Gastroesophageal sphincter (tissue), 4 donors: ENCODE measurements at regions not wholly inside any gene's neighbourhood (a gene's known extent, or its start where the extent isn't known, plus 50 kb on each side); places are given as distances from the start of the nearest gene placed in this dataset.

Experiments
- ATAC-seq: fragments of 150-250 bp; one replicate; pipeline ENCODE4 v1.9.1; 2016; ENCODE audit warnings: mild to moderate bottlenecking, moderate library complexity
- H3K27ac ChIP-seq, 4 donors: fragments of 200-600 bp; sonication (generic) in 3 of 4; 1 replicate in 3 of 4; 2 replicates in 1 of 4; pipeline ENCODE4 v1.5.1; 2016 to 2019
- H3K27me3 ChIP-seq: fragments of 200-600 bp; sonication (generic); one replicate; pipeline ENCODE4 v1.5.1; 2019
- H3K36me3 ChIP-seq, 2 donors: fragments of 200-600 bp; sonication (generic); one replicate each; pipeline ENCODE4 v1.5.1; 2019; ENCODE audit warnings: control low read depth in 1 of 2
- H3K4me1 ChIP-seq, 3 donors: fragments of 200-600 bp; sonication (generic); 1 replicate in 2 of 3; 2 replicates in 1 of 3; pipeline ENCODE4 v1.5.1; 2016 to 2019; ENCODE audit warnings: control low read depth in 2 of 3
- H3K4me3 ChIP-seq, 2 donors: fragments of 200-600 bp; sonication (generic); one replicate each; pipeline ENCODE4 v1.5.1; 2019; ENCODE audit warnings: mild to moderate bottlenecking in 1 of 2, moderate library complexity in 1 of 2
- H3K9me3 ChIP-seq, 3 donors: fragments of 200-600 bp; sonication (generic); one replicate each; pipeline ENCODE4 v1.5.1; 2017 to 2019; ENCODE audit warnings: control low read depth in 2 of 3
- EP300 ChIP-seq: sonication (generic); formaldehyde crosslinking; IDR thresholded peaks from one replicate; pipeline ENCODE4 v1.6.1; 2017; ENCODE audit warnings: antibody characterized with exemption, mild to moderate bottlenecking
- POLR2A ChIP-seq, 2 donors: fragments of 450-650 bp; IDR thresholded peaks; one replicate each; pipeline ENCODE4 v1.6.1; 2017; ENCODE audit warnings: antibody characterized with exemption in 2 of 2, mild to moderate bottlenecking in 2 of 2, moderate library complexity in 1 of 2
- POLR2AphosphoS5 ChIP-seq: sonication (generic); formaldehyde crosslinking; IDR thresholded peaks from one replicate; pipeline ENCODE4 v1.6.1; 2017; ENCODE audit warnings: antibody characterized with exemption
- WGBS, 2 donors: methylation state at CpG; one replicate each; pipeline ENCODE4 v1.1.5; 2018; ENCODE audit warnings: low coverage in 1 of 2; 5-methylcytosine and 5-hydroxymethylcytosine counted together
- TF ChIP-seq, protein P1 (sequence below), 4 experiments: fragments of 200-600 bp in 2 of 4; fragments of 450-650 bp in 2 of 4; sonication (generic) in 1 of 4; IDR thresholded peaks; one replicate each; pipeline ENCODE4 v1.5.1; 2017 to 2019; ENCODE audit warnings: antibody characterized with exemption in 4 of 4, mild to moderate bottlenecking in 2 of 4, moderate library complexity in 2 of 4

DNA sequence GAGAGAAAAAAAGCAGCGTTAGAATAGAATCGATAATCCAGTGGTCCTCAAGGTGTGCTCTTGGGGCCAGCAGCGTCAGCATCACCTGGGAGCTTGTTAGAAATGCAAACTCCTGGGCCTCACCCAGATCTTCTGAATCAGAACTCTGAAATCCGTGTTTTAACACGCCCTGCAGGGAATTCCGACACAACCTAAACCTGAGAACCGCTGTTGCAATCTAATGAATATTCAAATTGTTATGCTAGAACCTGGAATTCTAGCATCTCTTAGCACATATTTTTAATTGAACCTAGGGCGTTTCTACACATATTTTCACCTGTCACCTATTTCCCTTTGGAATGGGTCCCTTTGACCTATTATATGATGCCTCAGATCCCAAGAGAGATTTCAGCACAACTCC, 175.7 kb downstream of the PSMG1 start:
- 70 to 75% methylated on average over 8 of the region's 8 CpGs for WGBS, 2 donors
- H3K4me3 ChIP-seq = no peak overlapping the region
- no peaks in the 10 kb centered on the region for H3K36me3 ChIP-seq
- TF ChIP-seq EP300 = no peak
- no peak for TF ChIP-seq POLR2AphosphoS5
- TF ChIP-seq, protein P1, sequence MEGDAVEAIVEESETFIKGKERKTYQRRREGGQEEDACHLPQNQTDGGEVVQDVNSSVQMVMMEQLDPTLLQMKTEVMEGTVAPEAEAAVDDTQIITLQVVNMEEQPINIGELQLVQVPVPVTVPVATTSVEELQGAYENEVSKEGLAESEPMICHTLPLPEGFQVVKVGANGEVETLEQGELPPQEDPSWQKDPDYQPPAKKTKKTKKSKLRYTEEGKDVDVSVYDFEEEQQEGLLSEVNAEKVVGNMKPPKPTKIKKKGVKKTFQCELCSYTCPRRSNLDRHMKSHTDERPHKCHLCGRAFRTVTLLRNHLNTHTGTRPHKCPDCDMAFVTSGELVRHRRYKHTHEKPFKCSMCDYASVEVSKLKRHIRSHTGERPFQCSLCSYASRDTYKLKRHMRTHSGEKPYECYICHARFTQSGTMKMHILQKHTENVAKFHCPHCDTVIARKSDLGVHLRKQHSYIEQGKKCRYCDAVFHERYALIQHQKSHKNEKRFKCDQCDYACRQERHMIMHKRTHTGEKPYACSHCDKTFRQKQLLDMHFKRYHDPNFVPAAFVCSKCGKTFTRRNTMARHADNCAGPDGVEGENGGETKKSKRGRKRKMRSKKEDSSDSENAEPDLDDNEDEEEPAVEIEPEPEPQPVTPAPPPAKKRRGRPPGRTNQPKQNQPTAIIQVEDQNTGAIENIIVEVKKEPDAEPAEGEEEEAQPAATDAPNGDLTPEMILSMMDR (IDR thresholded peaks at IDR 0.05) = no peak
- no peak for TF ChIP-seq POLR2A (IDR thresholded peaks at IDR 0.05)
- no peaks in the 10 kb centered on the region for H3K27me3 ChIP-seq
- peaks cover 0 to 65% (median 10%) of the 10 kb centered on the region in 3 donors for H3K4me1 ChIP-seq
- no peak for ATAC-seq
- peaks cover 0 to 7% (median 0%) of the 10 kb centered on the region in 3 donors for H3K9me3 ChIP-seq
- peak overlapping the region in 3 of 4 donors; percentile 69 to 79 (median 75) for H3K27ac ChIP-seq

DNA sequence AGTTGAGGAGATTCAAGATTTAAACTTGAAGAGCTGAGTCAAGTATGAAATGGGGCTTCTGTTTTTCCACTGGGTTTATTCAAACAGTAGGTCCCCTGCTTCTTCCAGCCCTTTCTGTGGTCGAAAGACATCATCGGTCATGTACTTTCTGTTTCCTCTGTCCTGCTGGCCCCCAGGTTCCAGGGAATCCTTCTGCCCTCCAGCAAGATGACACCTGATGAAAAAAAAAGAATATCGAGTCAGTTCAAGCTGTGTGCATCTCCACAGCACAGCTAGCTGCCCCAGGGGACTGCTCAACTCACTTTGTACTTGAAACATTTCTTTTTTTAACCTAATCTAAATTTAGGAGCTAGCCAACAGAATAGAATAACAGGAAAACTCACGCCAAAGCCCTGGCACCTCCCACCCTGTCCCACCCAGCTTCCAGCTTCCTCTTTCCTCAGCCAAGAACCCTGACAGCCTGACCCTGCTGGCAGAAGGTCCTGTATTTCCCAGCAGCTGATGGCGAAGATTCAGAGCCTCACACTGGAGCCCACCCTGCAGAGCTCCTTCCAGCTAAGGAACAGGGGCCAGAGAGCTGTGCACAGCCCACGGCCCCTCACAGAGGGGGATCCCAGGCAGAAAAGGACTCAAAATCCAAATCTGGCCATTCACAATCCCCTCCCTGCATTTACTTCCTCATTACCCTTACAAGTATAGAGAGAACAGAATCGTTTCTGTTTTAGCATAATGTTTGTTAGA, 176.5 kb downstream of the PSMG1 start:
- H3K27ac ChIP-seq = peak overlapping the region in 3 of 4 donors; percentile 69 to 79 (median 75)
- H3K9me3 ChIP-seq = peaks cover 0 to 7% (median 0%) of the 10 kb centered on the region in 3 donors
- H3K4me3 ChIP-seq = no peak overlapping the region
- peaks cover 0 to 65% (median 10%) of the 10 kb centered on the region in 3 donors for H3K4me1 ChIP-seq
- ATAC-seq = peak; percentile 73
- WGBS, 2 donors = 32 to 54% methylated on average over 7 of the region's 7 CpGs
- H3K27me3 ChIP-seq = no peaks in the 10 kb centered on the region
- no peak for TF ChIP-seq POLR2A (IDR thresholded peaks at IDR 0.05)
- peak; percentile 48 for TF ChIP-seq POLR2AphosphoS5
- H3K36me3 ChIP-seq = no peaks in the 10 kb centered on the region

DNA sequence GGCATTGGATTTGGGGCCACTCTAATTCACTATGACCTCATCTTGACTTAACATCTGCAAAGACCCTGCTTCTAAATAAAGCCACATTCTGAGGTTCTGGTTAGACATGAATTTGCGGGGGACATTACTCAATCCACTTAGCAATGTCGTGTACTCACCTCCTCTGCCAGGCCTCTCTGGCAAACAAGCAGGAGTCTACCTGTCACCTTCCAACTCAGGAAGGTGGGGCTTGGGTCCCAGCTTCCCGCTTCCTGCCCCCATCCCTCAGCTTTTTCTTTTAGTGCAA, 177.8 kb downstream of the PSMG1 start:
- H3K4me3 ChIP-seq = no peak overlapping the region
- H3K9me3 ChIP-seq = peaks cover 0 to 7% (median 0%) of the 10 kb centered on the region in 3 donors
- 64% methylated on average over 3 of the region's 3 CpGs; no CpG with 5 or more reads in 1 of the 2 donors for WGBS, 2 donors
- TF ChIP-seq POLR2AphosphoS5 (no peak), EP300 (no peak), POLR2A (IDR thresholded peaks at IDR 0.05) (no peak)
- TF ChIP-seq, protein P1 (IDR thresholded peaks at IDR 0.05) = no peak
- ATAC-seq = no peak
- no peaks in the 10 kb centered on the region for H3K36me3 ChIP-seq
- H3K27ac ChIP-seq = peak overlapping the region; percentile 7 to 79 (median 76)
- peaks cover 0 to 69% (median 10%) of the 10 kb centered on the region in 3 donors for H3K4me1 ChIP-seq
- H3K27me3 ChIP-seq = no peaks in the 10 kb centered on the region

DNA sequence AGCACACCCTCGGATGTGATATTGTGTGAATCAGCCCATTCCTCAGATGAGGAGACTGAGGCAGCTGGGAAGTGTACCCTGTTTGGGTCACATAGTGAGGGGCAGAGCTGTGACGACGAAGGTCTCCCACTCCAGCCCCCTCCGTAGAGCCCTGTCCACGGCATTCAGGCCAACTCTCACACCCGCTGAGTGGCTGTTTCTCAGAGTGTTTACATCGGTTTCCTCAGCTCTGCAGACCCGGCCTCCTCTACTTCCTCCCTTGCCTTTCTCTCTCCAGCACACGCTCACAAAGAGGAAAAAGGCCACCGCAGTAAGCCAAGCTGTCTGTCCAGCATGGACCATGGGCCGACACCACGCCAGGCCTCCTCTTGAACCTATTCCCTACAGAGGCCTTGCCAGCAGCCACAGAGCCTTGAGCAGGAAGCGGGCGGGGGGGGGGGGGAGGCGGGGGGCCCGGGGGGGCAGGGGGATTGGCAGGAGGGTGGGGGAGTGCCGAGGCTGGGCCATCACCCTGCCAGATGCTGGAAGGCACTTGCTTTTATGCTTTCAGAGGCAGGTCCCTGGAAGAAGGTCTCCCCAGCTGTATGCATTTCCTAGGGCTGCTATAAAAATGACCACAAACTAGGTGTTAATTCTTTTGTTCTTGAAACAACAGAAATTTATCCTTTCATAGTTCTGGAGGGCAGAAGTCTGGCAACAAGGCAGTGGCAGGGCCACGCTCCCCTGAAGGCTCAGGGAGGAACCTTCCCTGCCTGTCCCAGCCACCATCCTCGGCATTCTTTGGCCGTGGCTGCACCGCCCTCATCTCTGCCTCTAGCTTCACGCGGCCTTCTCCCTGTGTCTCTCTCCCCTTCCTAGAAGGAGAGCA, 178.4 kb downstream of the PSMG1 start:
- peak overlapping the region; percentile 7 to 79 (median 76) for H3K27ac ChIP-seq
- H3K4me3 ChIP-seq = no peak overlapping the region
- WGBS, 2 donors = 33 to 36% methylated on average over 6 to 11 of the region's 23 CpGs
- peaks cover 0 to 64% (median 10%) of the 10 kb centered on the region in 3 donors for H3K4me1 ChIP-seq
- no peaks in the 10 kb centered on the region for H3K36me3 ChIP-seq
- no peaks in the 10 kb centered on the region for H3K27me3 ChIP-seq
- peaks cover 0 to 7% (median 0%) of the 10 kb centered on the region in 3 donors for H3K9me3 ChIP-seq
- TF ChIP-seq, protein P1 (IDR thresholded peaks at IDR 0.05) = no peak
- no peak for TF ChIP-seq POLR2AphosphoS5
- TF ChIP-seq POLR2A (IDR thresholded peaks at IDR 0.05) = no peak
- TF ChIP-seq EP300 = no peak
- ATAC-seq = peak; percentile 60

DNA sequence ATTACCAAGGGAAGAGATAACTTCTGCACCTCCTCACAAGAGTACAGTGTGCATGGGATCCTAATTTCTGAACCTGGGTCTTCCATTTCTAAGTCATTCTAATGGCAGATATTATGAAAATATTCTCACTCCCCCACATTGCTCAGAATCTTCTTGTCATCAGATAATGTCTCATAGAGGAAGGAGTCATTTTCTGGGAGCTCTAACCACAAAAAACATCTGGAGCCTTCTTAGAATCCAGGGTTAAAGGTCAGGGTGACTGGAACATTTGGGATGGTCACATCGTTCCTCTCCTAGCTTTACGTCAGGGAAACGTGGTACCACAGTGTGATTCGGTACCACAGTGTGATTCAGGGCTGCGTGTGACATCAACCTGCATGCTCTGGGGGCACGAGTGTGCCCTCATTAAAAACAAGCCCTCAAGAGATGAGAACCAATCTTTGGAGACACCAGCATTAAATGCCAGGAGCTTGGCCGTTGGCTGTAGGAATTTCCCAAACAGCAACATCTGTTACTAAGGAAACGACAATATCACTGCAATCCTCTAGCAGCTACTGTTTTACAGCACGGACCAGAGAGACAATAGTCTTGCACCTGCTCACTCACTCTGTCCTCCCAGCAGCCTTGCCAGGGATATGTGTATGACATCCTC, 179.1 kb downstream of the PSMG1 start:
- Histone ChIP-seq H3K4me1 (peaks cover 0 to 60% (median 10%) of the 10 kb centered on the region in 3 donors), H3K27me3 (no peaks in the 10 kb centered on the region), H3K9me3 (peaks cover 0 to 7% (median 0%) of the 10 kb centered on the region in 3 donors), H3K4me3 (no peak overlapping the region), H3K27ac (peak overlapping the region in 3 of 4 donors; percentile 75 to 79 (median 76)), H3K36me3 (no peaks in the 10 kb centered on the region)
- 20 to 27% methylated on average over 1 to 6 of the region's 9 CpGs for WGBS, 2 donors
- peak; percentile 45 for ATAC-seq
- TF ChIP-seq POLR2A (IDR thresholded peaks at IDR 0.05) = no peak
- peak; percentile 52 for TF ChIP-seq POLR2AphosphoS5
